HK-2 (cell line): ENCODE measurements at regions not wholly inside any gene's neighbourhood (a gene's known extent, or its start where the extent isn't known, plus 50 kb on each side); places are given as distances from the start of the nearest gene placed in this dataset.

ENCODE experiments used
- DNase-seq: peaks from one replicate; pipeline ENCODE4 v3.0.0-alpha.2; 2018; ENCODE audit not compliant: unreplicated experiment

DNA sequence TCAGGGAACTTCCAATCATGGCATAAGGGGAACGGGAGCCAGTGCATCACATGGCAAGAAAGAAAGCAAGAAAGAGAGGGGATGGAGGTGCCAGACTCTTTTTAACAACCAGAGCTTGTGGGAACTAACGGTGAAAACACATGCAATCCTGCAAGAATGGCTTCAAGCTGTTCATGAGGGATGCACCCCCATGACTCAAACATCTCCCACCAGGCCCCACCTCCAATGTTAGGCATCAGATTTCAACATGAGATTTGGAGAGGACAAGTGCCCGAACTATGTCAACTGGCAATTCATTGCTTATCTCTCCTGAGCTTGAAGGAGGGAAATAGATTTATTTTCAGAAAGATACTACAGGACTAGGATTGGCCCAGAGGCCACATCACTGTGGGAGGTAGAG is 270.0 kb downstream of the SLC4A3 start:
- no peak for DNase-seq

DNA sequence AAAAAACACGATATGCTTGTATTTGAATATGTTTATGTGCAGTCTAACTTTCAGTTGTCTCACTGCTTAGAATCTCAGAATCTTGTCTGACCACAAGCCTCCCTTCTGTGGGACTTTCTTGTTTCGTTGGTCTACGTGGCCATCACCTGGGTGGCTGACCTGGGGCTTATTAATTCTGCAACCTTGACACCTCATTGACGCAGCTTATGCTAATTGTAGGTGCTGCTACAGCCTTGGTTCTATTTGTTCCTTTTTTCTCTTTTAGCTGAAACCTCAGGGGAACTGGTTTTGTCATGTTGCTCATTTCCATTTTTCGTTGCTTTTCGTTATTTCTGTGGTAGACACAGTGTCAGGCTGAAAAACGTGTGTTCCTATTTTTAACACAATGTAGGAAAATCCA is 273.7 kb downstream of the SLC4A3 start:
- no peak for DNase-seq

DNA sequence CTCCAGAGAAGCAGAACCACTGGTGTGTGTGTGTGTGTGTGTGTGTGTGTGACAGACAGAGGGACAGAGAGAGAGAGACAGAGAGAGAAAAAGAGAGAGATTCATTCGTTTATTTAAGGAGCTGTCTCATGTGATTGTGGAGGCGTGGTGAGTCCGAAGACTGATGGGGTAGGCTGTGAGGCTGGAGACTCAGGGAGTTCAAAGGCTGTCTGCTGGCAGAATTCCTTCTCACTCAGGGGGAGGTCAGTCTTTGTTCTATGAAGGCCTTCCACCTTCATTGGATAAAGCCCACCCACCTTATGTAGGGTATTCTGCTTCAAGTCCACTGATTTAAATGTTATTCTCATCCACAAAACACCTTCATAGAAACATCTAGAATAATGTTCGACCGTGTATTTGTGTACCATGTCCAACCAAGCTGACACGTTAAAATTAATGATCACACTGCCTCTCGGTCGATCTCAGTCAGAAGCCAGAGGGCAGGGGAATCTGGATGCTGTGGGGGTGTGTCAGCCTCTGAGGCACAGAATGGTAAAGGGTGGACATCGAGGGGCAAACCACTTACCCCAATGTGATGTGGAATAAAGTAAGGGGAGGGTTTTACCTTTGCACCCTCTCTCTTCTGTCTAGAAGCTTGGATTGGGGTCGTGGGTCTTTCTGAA is 275.6 kb downstream of the SLC4A3 start:
- no peak for DNase-seq

DNA sequence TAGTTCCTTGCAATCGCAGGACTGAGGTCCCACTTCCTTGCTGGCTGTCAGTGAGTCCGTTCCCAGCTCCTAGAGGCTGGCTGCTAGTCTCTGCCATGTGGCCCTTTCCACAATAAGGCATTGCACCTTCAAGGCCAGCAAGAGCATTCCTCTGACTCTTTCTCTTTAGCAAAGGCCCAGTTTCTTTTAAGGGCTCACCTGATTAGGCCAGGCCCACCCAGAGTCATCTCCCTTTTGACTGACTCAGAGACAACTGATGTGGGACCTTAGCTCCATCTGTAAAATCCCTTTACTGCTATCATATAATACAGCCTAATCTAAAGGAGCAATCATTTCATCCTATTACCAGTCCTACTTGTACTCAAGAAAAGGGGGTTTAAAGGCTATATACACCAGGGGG is 278.2 kb downstream of the SLC4A3 start:
- DNase-seq, result no peak

DNA sequence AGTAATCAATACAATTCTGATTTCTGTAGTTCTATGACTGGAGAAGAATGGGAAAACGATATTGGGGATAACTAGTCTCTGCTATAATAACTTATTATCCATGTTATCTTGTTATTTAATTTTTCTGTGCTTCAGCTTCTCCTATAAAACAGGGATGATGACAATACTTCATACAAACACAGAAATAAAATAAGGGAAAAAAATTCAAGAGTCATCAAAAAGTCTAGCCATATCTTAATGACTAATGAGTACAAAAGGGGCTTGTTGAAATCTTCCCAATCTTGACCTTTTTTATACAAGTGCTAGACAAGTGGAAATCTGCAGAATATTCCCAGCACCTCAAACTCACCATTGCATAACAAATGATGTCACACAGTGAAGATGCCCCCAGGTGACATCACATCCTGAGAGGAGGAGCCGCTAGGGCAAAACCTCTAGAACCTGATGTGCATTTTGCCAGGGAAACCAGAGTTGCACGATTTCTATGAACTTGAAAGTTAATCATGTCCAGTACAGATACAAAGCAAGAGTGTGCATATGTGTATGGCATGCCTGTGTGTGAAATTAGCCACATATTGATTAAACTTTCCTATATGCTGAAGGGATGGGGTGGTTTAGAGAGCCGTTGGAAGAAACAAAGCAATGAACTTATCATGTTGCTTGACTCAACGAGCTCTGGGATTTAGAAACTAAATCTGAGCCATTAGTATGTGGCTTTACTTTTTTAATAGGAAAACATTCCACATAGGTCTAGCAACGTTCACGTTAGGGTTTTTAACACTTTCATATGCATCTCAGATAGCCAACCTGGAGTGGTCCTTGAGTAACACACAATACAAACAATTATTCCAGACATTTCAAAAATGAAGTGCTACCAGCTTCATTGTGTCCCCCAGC is 278.9 kb downstream of the SLC4A3 start:
- DNase-seq, result no peak

DNA sequence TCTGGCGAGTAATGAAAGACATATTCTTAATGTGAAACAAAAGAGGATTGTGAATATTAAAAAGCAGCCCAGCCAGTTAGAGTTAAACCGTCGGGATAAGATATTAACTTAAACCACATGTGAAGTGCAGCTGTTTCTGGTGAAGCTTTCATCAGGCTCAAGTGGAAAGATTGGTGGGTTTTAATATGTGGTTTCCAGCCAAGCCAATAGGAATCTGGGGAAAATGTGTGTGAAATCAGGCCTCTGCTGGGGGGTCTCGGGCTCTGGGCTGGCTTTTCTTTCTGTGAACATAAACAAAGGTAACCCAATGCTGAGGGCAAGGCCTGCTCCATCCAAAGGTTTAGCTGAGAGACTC is 279.6 kb downstream of the SLC4A3 start:
- DNase-seq, result no peak

DNA sequence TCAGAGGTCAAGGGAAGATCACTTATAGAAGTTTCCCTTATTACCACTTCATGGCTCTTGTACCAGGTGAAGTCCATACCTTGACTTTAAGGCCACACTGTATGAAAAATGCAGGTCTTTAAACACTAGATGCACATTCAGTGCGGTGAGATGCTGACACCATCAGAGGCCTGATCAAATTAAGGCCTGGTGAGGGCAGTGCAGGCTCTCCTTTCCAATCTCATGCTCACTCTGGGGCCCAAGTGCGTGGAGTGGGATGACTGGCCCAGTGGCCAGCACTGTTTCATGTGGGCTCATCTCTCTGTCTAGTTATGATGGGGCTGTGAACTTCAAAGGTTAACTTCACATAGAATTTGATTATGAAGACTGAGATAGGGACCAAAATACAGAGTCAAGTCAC is 281.1 kb downstream of the SLC4A3 start:
- no peak for DNase-seq

DNA sequence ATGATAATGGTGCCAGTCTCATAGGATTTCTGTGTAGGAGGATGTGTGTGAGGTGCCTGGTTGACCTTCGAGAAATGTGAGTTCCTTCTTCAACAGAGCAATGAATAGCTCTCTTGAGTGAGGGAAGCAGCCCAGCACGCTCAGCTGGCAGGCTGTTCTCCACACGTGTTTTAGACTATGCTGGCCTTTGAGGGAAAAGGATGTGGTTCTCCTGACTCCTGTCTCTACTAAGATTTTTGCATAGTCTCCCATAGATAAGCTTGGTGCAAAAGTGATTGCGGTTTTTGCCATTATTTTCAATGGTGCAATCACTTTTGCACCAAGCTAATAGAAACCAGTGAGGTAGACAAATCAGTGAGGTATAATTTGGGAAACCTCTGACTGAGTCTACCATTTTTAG is 284.1 kb downstream of the SLC4A3 start:
- no peak for DNase-seq

DNA sequence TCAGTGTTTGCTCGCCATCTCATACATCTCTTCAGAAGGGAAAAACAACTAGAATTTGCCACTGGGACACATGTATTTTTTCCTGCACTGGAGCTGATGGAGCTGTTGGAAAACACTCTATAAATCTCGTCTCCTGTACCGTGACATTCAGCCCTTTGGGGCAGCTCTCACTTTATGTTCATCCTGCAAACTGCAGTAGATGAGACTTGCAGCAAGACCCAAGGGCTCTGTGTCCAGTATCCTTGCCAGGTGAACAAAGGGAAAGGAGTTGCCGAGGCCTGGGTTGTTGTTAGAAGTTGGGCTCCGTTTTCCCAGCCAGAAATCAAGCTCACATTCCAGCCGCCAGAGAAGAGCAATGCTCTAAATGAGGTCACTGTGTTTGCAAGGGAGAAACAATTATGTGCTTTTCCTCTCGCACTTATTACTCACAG is 285.1 kb downstream of the SLC4A3 start:
- DNase-seq, result no peak

DNA sequence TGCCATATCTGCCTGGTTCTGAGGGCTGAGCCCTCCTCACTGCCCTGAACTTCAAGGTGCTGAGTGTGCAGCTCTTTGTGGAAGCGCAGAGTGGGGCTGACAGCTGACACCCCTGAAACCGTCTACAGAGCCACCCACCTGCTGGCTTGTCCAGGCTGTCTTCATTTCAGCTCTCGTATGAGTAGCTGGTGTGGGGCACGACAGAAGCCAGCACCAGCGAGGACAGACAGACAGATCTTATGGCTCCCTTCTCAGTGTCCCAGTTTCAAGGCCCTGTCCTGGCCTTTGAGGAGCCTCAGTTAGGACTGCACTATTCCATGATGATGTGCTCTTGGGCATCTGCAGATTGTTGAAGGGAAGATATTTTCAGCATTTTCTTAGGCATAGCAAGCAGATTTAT is 287.1 kb downstream of the SLC4A3 start:
- no peak for DNase-seq

DNA sequence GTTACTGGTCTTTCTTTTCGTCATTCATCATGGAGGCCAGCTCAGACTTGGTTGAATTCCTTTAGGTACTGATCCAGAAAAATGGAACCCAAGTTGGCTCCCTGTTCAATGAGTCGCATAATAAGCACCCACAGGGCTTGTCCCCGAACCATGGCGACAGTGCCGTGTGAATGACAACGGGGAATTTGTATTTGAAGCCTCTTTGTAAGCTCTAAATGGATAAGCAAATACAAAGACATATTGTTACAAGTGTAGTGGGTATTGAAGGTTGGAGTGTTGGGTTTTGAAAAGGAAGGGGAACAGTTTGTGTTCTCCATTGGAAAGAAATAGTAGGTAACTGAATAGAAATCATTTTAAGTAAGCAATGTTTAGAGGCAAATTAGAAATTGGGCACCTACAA is 288.9 kb downstream of the SLC4A3 start:
- DNase-seq, result no peak

DNA sequence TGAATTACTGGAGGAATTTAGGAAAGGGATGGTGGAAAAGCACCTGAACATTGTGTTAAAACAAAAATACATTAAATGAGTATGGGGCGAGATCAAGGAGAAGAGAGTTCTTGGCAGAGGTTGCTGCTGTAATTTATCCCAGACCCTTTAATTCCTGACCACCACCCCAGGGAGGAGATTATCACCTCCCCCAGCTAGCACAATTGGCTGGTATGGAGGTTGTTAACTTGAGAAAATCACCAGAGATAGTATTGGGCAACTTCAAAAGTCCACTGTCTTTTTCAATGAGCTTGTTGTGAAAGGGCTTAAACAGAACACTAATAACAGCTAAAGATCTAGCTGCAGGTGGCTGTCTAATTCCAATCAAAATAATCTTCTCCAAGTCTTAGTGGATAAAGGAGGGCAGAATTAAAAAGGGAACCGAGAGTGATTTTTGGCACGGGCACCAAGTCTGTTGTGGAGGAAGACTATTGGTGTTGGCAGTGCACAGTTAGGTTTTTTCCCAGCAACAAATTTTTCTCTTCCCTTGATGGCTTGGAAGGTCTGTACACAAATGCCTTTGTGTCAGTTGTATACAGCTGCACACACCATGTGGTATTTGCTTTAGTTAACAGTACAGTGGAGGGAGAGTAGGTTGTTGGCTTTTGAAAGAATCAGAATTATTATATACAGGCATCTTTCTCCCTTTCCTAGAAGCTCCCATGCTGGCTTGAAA is 289.5 kb downstream of the SLC4A3 start:
- DNase-seq, result no peak

DNA sequence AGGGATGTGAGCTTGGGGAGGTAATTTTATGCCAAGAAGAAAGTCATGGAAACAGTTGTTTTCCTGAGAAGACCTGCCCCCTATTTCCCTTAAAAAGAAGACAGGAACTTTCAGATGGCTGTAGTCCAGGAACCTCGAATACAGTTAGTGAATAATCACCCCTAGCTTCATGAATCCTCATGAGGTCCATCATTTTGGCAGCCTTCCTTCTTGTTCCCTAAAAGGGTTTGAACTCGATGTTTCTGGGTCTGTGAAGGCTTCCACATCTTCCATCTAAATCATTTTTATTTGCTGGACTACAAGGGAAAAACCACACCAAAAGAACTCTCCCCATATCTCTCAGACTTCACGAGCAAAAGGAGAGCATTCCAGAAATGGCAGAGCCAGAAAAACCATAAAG is 290.8 kb downstream of the SLC4A3 start:
- DNase-seq, result no peak

DNA sequence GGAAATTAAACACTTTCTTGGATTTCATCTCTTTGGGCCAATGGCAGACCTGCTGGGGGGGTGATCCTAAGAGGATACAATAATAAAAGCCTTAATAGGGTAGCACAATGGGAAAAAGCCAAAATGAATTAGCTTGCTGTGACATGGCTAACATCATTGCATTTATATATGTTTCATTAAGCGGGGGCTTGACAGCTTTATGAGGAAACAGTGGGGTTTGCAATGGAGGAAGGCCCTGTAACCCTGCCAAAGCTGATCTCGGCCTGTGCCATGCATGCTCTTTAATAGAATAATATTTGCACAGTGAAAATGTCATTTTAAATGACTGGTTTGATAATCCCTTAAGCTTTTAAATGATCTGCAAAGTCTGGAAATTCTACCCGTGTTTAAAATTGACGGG is 291.5 kb downstream of the SLC4A3 start:
- DNase-seq, result no peak

DNA sequence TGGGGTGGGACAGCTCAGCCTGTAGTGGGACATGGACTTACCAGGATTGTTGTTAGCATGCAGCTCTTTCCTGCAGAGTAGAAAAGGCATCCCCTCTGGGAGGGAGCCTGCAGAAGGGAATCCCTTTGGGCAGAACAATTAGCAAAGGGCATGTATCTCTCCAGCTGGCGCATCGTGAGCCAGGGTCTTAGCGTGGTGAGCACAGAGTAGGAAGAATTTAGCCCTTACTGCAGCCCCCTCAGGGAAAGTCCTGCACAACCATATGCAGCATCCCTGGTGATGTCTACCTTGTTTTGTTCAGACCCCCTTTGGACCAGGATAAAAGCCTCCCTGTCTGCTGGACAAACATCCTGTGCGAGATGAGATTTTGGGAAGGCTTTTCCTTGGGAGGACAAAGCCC is 292.1 kb downstream of the SLC4A3 start:
- DNase-seq, result no peak

DNA sequence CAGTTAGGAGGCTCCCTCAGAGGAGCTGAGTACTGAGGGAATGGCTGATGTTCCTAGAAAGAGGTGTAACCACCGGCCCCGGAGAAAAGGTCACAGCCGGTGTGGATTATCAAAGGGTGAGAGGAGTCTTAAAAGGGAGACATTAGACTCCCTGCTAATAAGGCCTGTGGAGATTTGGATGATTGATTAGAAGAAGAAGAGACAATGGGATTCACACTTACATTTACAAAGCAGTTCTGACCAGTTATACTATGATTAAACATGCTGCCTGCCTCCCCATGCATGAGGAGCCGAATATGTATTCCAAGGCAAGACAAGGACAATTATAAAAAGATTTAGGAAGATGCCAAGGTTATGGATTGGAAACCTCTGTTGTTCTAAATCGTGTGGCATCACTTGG is 302.4 kb downstream of the SLC4A3 start:
- no peak for DNase-seq

DNA sequence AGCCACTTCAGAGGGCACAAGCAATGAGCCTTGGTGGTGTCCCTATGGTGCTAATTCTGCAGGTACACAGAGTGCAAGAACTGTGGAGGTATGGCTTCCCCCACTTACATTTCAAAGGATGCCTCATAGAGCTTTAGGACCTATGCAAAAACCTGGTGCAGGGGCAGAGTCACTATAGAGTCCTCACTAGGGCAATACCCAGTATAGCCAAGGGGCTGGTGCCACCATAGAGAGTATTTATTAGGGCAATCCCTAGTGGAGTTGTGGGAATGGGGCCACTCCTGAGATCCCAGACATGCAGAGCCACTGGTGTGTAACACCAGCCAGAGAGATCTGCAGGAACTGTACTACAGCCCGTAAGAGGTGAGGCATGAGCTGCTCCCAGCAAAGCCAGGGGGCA is 312.2 kb downstream of the SLC4A3 start:
- no peak for DNase-seq

DNA sequence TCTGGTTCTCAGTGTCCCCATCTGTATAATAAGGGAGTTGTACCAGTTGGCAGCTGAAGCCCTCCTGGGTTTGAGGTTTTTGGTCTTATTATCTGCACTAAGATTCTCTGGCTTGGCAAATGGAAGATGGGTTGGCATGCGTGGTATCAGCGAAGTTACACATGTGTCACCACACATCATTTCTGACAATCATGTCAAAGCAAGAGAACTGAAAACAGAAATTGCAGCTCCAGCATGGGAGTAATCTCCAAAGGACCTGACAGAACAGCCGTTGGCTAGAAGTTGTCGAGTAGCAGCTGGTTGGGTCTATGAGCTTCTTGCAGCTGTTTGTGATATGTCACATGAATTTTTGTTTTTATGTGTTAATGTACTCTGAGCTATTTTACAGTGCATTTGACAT is 317.4 kb downstream of the SLC4A3 start:
- DNase-seq, result no peak

DNA sequence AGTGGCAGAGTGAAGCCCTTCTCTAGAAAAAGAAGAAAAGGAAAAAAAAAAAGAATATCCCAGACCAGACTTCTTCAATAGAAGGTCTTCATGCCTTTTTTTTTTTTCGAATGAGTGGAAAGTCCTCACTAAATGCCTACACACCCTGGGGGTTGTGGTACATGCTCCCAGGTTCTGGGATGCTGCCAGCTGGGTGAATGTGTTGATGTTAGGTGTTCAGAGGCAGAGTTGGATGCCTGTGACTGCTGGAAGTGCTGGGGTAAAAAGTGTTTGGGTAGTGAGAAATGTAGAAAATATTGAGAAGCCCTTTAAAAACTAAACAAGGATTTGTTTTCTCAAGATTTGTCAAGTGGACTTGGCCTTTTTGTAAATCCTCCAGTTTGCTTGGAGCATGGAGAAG is 318.6 kb downstream of the SLC4A3 start:
- no peak for DNase-seq

DNA sequence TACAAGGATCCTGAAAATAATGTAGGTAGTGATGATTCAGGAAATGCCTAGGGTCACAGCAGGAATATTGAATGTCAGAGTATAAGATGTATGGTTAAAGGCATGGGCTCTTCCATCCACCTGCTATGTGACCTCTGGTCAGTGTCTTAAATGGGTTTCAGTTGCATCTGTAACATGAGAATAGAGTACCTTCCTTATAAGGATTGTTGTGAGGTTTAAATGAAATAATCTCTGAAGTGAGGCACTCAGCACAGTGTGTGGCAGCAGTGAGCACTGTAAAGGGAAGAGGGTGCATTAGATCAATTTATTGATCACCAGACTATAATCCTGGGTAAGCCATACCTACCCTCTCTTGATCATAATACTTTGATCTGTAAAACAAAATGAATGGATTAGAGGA is 319.1 kb downstream of the SLC4A3 start:
- no peak for DNase-seq

DNA sequence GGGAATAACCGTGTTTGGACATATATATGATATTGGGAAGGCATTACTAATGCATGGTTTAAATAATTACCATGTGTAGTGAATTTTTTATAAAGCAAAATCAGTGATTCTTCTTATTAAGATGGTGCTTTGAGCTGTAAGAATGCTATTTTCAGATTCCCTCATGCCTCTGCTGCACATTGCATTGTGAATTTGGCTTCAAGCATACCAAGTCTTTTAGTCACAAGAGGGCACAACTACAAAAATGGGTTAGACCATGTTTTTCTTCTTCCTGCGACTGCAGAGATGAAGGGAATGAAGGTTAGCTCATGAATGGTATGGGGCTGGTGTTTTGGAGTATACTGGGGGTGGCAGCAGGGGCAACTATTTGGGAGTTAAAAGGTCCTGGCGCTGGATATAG is 320.1 kb downstream of the SLC4A3 start:
- no peak for DNase-seq

DNA sequence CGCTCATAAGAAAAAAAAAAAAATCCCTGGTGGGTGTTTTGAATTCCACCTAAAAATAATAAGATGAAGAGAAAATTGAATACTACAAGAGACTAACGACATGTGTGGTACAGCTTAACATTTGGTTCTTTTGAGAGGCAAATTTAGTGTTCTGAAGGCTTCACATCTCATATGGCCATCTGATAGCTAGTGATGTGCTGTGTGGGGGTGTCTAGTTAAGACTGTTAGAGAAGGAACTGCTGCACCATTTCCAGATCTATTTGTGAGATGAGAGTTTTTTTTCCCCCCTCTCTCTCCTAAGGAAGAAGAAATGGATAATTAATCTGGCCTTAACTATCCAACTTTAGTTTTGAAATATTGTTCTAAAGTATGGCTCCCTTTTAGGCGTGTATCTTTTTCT is 321.6 kb downstream of the SLC4A3 start:
- no peak for DNase-seq

DNA sequence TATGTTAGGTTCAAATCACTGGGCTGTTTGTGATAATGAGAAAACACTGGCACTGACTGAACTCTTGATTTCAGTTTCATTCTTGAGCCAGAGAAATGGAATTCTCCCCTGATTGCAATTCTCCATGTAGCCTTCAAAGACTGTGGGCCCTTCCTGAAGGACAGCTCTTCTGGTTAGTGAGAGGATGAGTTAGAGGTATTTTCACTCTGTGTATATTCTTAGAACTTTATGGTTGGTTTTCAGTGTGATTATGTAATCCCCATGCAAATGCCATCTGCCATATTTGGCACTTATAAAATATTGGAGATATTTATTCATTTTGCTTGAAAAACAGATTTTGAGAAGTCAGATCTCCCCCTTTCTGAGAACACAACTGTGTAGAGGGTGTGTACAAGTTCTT is 323.7 kb downstream of the SLC4A3 start:
- DNase-seq, result no peak
